Stimulated activated CD8-positive, alpha-beta memory T cell treated with anti-CD3 and anti-CD28 coated beads, Interleukin-2, amount 100 ng/mL, for 48 hours (primary cell): ENCODE measurements at regions not wholly inside any gene's neighbourhood (a gene's known extent, or its start where the extent isn't known, plus 50 kb on each side); places are given as distances from the start of the nearest gene placed in this dataset.

Source experiments
- DNase-seq, 2 donors: peaks; one replicate each; pipeline ENCODE4 v3.0.0-alpha.2; 2020; ENCODE audit warnings: low read depth in 2 of 2

GRCh38 chr6:14187406-14187805 lies 69.8 kb downstream of the CD83 start:
- no peak for DNase-seq

GRCh38 chr6:14189074-14189473 lies 71.5 kb downstream of the CD83 start:
- no peak for DNase-seq

GRCh38 chr6:14190191-14190928 lies 72.8 kb downstream of the CD83 start:
- no peak for DNase-seq

GRCh38 chr6:14190929-14191224 lies 73.3 kb downstream of the CD83 start:
- no peak for DNase-seq

- no peak for DNase-seq
Measured at GRCh38 chr6:14191761-14192160, 74.2 kb downstream of the CD83 start.

GRCh38 chr6:14192216-14192788 lies 74.7 kb downstream of the CD83 start:
- DNase-seq = no peak

- DNase-seq = no peak
Measured at GRCh38 chr6:14193524-14193923, 76.0 kb downstream of the CD83 start.

- DNase-seq = no peak
Measured at GRCh38 chr6:14194483-14194882, 76.9 kb downstream of the CD83 start.

- no peak for DNase-seq
Measured at GRCh38 chr6:14194976-14195375, 77.4 kb downstream of the CD83 start.

GRCh38 chr6:14196026-14196425 lies 78.5 kb downstream of the CD83 start:
- no peak for DNase-seq

GRCh38 chr6:14197118-14197517 lies 79.5 kb downstream of the CD83 start:
- no peak for DNase-seq

GRCh38 chr6:14200047-14200446 lies 82.5 kb downstream of the CD83 start:
- DNase-seq = no peak

- DNase-seq = no peak
Measured at GRCh38 chr6:14202947-14203346, 85.4 kb downstream of the CD83 start.

- DNase-seq = no peak
Measured at GRCh38 chr6:14206391-14206790, 88.8 kb downstream of the CD83 start.

GRCh38 chr6:14207448-14207847 lies 89.9 kb downstream of the CD83 start:
- no peak for DNase-seq

GRCh38 chr6:14209000-14209399 lies 91.4 kb downstream of the CD83 start:
- no peak for DNase-seq

GRCh38 chr6:14210077-14210476 lies 92.5 kb downstream of the CD83 start:
- no peak for DNase-seq

- DNase-seq = peak; percentile 86 to 89
Measured at GRCh38 chr6:14210663-14211561, 93.3 kb downstream of the CD83 start.

- peak in 1 of 2 donors; percentile 12 for DNase-seq
Measured at GRCh38 chr6:14211562-14211942, 94.0 kb downstream of the CD83 start.

GRCh38 chr6:14212020-14212419 lies 94.4 kb downstream of the CD83 start:
- DNase-seq = no peak

GRCh38 chr6:14212632-14213031 lies 95.1 kb downstream of the CD83 start:
- no peak for DNase-seq

GRCh38 chr6:14216946-14217684 lies 99.5 kb downstream of the CD83 start:
- no peak for DNase-seq
